Tibial nerve (tissue), 4 donors: ENCODE measurements at regions not wholly inside any gene's neighbourhood (a gene's known extent, or its start where the extent isn't known, plus 50 kb on each side); places are given as distances from the start of the nearest gene placed in this dataset.

ENCODE experiments used
- DNase-seq, 2 donors: peaks; one replicate each; pipeline ENCODE4 v3.0.0-alpha.2; 2019; ENCODE audit warnings: low spot score in 2 of 2
- H3K27ac ChIP-seq, 4 donors: fragments of 200-600 bp; sonication (generic) in 3 of 4; one replicate each; pipeline ENCODE4 v1.5.1; 2017 to 2019; ENCODE audit warnings: mild to moderate bottlenecking in 1 of 4
- H3K27me3 ChIP-seq, 2 donors: fragments of 200-600 bp; sonication (generic) in 1 of 2; one replicate each; pipeline versions ENCODE4 v1.5.1 to v1.6.0; 2017 to 2019
- H3K36me3 ChIP-seq, 3 donors: fragments of 200-600 bp; sonication (generic); one replicate each; pipeline ENCODE4 v1.5.1; 2018 to 2019
- H3K4me1 ChIP-seq, 4 donors: fragments of 200-600 bp; sonication (generic) in 3 of 4; one replicate each; pipeline ENCODE4 v1.5.1; 2017 to 2019
- H3K4me3 ChIP-seq, 4 donors: fragments of 200-600 bp; sonication (generic) in 3 of 4; one replicate each; pipeline ENCODE4 v1.5.1; 2017 to 2019; ENCODE audit warnings: mild to moderate bottlenecking in 1 of 4, moderate library complexity in 1 of 4
- H3K9me3 ChIP-seq, 4 donors: fragments of 200-600 bp; sonication (generic) in 3 of 4; one replicate each; pipeline ENCODE4 v1.5.1; 2017 to 2019
- EP300 ChIP-seq, 2 donors: sonication (generic); formaldehyde crosslinking; IDR thresholded peaks; one replicate each; pipeline ENCODE4 v1.6.1; 2017; ENCODE audit warnings: antibody characterized with exemption in 2 of 2, mild to moderate bottlenecking in 1 of 2
- POLR2A ChIP-seq, 2 donors: fragments of 450-650 bp; IDR thresholded peaks; one replicate each; pipeline ENCODE4 v1.6.1; 2017; ENCODE audit warnings: antibody characterized with exemption in 2 of 2, mild to moderate bottlenecking in 2 of 2, moderate library complexity in 2 of 2
- WGBS, 2 donors: methylation state at CpG; one replicate each; pipeline ENCODE4 v1.1.5; 2018; 5-methylcytosine and 5-hydroxymethylcytosine counted together
- TF ChIP-seq, protein P1 (sequence below), 5 experiments: fragments of 200-600 bp in 3 of 5; fragments of 450-650 bp in 2 of 5; sonication (generic) in 3 of 5; IDR thresholded peaks; one replicate each; pipeline ENCODE4 v1.5.1; 2016 to 2019; ENCODE audit warnings: antibody characterized with exemption in 5 of 5, mild to moderate bottlenecking in 3 of 5, moderate library complexity in 2 of 5

DNA sequence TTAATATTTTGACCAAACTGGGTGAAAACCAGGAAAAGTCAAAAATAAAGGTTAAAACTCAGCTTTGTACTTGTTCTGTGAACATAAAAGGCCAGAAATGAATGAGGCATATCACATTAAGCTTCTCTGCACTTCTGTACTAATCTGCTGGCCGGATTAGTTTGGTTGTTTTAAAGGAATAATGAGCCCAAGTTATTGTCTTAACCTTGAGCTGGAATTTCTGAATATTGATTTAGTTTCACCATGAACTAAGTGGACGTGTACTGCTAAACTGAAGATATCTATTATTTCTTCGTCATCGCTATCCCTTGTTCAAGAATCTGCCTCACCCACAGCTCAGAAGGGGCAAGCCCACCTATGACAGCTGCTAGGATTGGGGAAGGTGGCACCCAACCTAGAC, 101.1 kb upstream of the FRMD4A start:
- no peak for DNase-seq
- WGBS, 2 donors, result 83 to 89% methylated on average over 4 of the region's 4 CpGs
- TF ChIP-seq, protein P1, sequence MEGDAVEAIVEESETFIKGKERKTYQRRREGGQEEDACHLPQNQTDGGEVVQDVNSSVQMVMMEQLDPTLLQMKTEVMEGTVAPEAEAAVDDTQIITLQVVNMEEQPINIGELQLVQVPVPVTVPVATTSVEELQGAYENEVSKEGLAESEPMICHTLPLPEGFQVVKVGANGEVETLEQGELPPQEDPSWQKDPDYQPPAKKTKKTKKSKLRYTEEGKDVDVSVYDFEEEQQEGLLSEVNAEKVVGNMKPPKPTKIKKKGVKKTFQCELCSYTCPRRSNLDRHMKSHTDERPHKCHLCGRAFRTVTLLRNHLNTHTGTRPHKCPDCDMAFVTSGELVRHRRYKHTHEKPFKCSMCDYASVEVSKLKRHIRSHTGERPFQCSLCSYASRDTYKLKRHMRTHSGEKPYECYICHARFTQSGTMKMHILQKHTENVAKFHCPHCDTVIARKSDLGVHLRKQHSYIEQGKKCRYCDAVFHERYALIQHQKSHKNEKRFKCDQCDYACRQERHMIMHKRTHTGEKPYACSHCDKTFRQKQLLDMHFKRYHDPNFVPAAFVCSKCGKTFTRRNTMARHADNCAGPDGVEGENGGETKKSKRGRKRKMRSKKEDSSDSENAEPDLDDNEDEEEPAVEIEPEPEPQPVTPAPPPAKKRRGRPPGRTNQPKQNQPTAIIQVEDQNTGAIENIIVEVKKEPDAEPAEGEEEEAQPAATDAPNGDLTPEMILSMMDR (IDR thresholded peaks at IDR 0.05), result no peak
- no peak for TF ChIP-seq POLR2A (IDR thresholded peaks at IDR 0.05)
- TF ChIP-seq EP300 (IDR thresholded peaks at IDR 0.05), result no peak
- no peaks in the 10 kb centered on the region for H3K36me3 ChIP-seq
- H3K27me3 ChIP-seq, result no peaks in the 10 kb centered on the region
- no peaks in the 10 kb centered on the region for H3K9me3 ChIP-seq
- H3K4me1 ChIP-seq, result no peaks in the 10 kb centered on the region
- no peak overlapping the region for H3K4me3 ChIP-seq
- no peak overlapping the region for H3K27ac ChIP-seq

DNA sequence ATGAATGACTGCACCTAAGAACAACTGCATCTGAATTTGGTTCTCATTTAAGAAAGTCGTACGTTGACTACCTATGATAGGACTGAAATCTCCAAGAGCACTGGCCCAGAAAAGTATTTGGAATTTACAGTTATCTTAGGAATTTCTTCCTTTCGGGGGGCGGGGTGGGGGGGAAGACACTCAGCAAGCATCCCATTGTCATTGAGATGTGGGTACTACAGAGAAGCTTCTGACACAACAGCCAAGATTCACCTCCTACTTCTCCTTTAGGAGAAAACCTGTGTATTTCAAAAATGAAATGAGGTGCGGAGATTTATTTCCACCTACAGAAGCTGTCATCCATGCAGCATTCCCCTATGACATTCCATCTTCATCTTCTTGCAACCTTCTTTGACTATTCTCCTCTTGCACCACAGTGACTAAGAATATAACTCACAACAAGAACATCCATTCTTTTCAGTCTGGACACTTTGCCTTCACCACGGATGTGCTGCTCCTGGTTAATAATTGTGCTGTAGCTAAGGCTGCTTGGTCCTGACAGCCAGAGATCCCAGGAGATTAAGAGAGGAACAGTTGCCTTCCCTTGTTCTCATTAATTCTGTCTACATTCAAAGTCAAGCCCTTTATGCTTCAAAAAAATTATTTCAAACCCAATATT, 98.4 kb upstream of the FRMD4A start:
- no peaks in the 10 kb centered on the region for H3K36me3 ChIP-seq
- no peak overlapping the region for H3K4me3 ChIP-seq
- no peaks in the 10 kb centered on the region for H3K9me3 ChIP-seq
- TF ChIP-seq, protein P1 (IDR thresholded peaks at IDR 0.05), result no peak
- TF ChIP-seq EP300 (IDR thresholded peaks at IDR 0.05), result no peak
- no peak for TF ChIP-seq POLR2A (IDR thresholded peaks at IDR 0.05)
- no peaks in the 10 kb centered on the region for H3K4me1 ChIP-seq
- no peak for DNase-seq
- WGBS, 2 donors, result 59 to 60% methylated on average over 6 of the region's 6 CpGs
- H3K27me3 ChIP-seq, result no peaks in the 10 kb centered on the region
- H3K27ac ChIP-seq, result no peak overlapping the region

DNA sequence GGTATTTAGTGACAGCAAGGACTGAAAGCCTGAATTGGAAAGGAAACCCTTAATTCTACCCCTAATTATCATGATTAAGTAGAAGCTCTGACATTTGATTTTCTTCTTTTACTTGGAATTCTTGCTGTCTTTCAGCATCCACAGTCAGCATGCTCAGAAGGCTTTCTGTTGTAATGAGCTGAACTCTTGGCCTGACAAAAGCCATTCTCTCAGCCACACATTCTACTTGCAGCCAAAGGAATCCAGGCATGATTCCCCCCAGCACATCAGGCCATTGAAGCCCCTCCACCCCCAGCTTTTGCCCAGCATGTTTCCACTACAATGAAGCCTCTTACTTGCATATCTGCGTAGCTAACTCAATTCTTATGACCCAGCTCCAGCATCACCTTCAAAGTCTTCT, 94.3 kb upstream of the FRMD4A start:
- no peak overlapping the region for H3K4me3 ChIP-seq
- DNase-seq, result no peak
- H3K27ac ChIP-seq, result peak overlapping the region in 1 of 4 donors; percentile 20
- H3K36me3 ChIP-seq, result no peaks in the 10 kb centered on the region
- 59 to 60% methylated on average over 1 of the region's 1 CpG for WGBS, 2 donors
- H3K9me3 ChIP-seq, result no peaks in the 10 kb centered on the region
- H3K27me3 ChIP-seq, result no peaks in the 10 kb centered on the region
- no peaks in the 10 kb centered on the region for H3K4me1 ChIP-seq
- TF ChIP-seq EP300 (IDR thresholded peaks at IDR 0.05) (no peak), POLR2A (IDR thresholded peaks at IDR 0.05) (no peak)
- TF ChIP-seq, protein P1 (IDR thresholded peaks at IDR 0.05), result no peak

DNA sequence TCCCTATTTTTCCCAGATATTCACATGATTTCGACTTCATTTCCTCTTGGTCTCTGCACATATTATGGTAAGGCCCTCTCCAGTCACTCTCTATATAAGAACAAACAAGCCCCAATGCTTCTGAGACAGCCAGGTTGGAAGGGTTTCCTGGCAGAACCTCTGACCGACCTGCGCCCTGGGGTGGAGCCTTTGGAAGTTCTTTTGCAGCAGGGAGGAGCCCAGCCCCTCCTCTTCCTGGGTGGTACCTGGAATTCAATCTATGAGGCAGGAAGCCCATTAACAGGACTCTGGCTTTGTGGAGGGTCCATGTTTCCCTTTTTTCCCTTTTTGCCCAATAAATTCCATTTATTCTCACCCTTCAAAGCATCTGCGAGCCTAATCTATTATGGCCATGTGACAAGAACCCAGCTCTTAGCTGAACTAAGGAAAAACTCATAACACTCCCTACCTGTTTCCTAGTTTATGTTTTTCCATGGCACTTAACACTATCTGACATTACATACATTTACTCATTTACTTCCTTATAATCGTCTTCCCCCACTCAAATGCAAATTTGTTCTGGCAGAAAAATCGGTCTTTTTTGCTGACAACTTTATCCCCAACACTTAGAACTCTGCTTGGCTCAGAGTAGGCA, 92.5 kb upstream of the FRMD4A start:
- Histone ChIP-seq H3K4me3 (no peak overlapping the region), H3K36me3 (no peaks in the 10 kb centered on the region), H3K27me3 (no peaks in the 10 kb centered on the region), H3K9me3 (no peaks in the 10 kb centered on the region), H3K27ac (no peak overlapping the region), H3K4me1 (no peaks in the 10 kb centered on the region)
- TF ChIP-seq, protein P1 (IDR thresholded peaks at IDR 0.05), result no peak
- TF ChIP-seq EP300 (IDR thresholded peaks at IDR 0.05) (no peak), POLR2A (IDR thresholded peaks at IDR 0.05) (no peak)
- 77 to 80% methylated on average over 6 of the region's 6 CpGs for WGBS, 2 donors
- DNase-seq, result no peak

DNA sequence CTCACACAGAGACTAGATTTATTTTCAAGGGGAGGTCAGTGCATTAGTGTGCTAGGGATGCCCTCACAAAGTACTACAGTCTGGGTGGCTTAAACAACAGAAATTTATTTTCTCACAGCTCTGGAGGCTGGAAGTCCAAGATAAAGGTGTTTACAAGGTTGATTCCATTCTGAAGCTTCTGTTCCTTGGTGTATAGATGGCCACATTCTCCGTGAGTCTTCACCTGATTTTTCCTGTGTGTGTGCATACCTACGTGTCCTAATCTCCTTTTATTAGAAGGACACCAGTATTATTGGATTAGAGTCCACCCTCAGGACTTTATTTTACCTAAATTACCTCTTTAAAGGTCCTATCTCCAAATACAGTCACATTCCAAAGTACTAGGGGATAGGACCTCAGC, 91.7 kb upstream of the FRMD4A start:
- WGBS, 2 donors, result 79 to 95% methylated on average over 2 of the region's 2 CpGs

More for the DNA sequence above, 91.7 kb upstream of the FRMD4A start:
- Histone ChIP-seq H3K4me3 (no peak overlapping the region), H3K4me1 (no peaks in the 10 kb centered on the region), H3K27me3 (no peaks in the 10 kb centered on the region), H3K36me3 (no peaks in the 10 kb centered on the region), H3K27ac (no peak overlapping the region), H3K9me3 (no peaks in the 10 kb centered on the region)
- DNase-seq, result no peak
- TF ChIP-seq EP300 (IDR thresholded peaks at IDR 0.05) (no peak), POLR2A (IDR thresholded peaks at IDR 0.05) (no peak)
